Neural crest cell (in vitro differentiated cells): ENCODE measurements at regions not wholly inside any gene's neighbourhood (a gene's known extent, or its start where the extent isn't known, plus 50 kb on each side); places are given as distances from the start of the nearest gene placed in this dataset.

Source experiments
- DNase-seq: peaks from one replicate; pipeline ENCODE4 v3.0.0; 2021; ENCODE audit warnings: low read depth, mixed read lengths, low spot score
- H3K27ac Mint-ChIP-seq: one replicate; pipeline ENCODE4 v1.8.0; 2021; ENCODE audit warnings: mild to moderate bottlenecking, mixed read lengths; ENCODE audit not compliant: unreplicated experiment
- H3K27me3 Mint-ChIP-seq: 2 replicates; pipeline ENCODE4 v1.8.0; 2021; ENCODE audit warnings: low read depth, mild to moderate bottlenecking, mixed read lengths
- H3K36me3 Mint-ChIP-seq: 2 replicates; pipeline ENCODE4 v1.8.0; 2021; ENCODE audit warnings: low read depth, mild to moderate bottlenecking, mixed read lengths
- H3K4me1 Mint-ChIP-seq: 2 replicates; pipeline ENCODE4 v1.8.0; 2021; ENCODE audit warnings: mixed read lengths
- H3K4me3 Mint-ChIP-seq: one replicate; pipeline ENCODE4 v1.8.0; 2021; ENCODE audit warnings: mild to moderate bottlenecking, mixed read lengths
- H3K9me3 Mint-ChIP-seq: 2 replicates; pipeline ENCODE4 v1.8.0; 2021; ENCODE audit warnings: mixed read lengths
- TF ChIP-seq, protein P1 (sequence below): fragments of 200-600 bp; sonication (generic); conservative IDR thresholded peaks from 2 replicates; pipeline ENCODE4 v1.5.0; 2021; ENCODE audit warnings: antibody characterized with exemption, mild to moderate bottlenecking

DNA sequence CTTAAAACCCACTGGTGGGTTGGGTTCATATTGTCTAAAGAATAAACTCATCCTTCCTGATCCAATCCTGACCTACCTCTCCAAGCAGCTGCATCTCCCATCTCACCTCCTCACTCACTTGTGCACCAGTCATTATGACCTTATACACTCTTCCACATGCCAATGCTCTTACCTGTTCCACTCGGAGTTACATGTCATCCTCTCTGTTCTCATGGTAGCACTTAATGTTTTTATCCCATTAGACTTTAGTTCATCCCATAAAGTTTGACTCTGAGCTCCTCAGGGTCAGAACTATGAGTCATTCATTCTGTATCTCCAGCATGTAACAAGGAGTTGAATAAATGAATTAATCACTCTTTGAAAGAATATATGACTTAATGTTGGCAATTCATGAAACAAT is 330.2 kb downstream of the KLF12 start:
- Mint-ChIP-seq H3K9me3 (no peaks in the 10 kb centered on the region), H3K36me3 (peaks cover 9% of the 10 kb centered on the region), H3K4me3 (no peak overlapping the region), H3K27me3 (no peaks in the 10 kb centered on the region), H3K27ac (no peak overlapping the region), H3K4me1 (peaks cover 3% of the 10 kb centered on the region)
- no peak for DNase-seq
- TF ChIP-seq, protein P1, sequence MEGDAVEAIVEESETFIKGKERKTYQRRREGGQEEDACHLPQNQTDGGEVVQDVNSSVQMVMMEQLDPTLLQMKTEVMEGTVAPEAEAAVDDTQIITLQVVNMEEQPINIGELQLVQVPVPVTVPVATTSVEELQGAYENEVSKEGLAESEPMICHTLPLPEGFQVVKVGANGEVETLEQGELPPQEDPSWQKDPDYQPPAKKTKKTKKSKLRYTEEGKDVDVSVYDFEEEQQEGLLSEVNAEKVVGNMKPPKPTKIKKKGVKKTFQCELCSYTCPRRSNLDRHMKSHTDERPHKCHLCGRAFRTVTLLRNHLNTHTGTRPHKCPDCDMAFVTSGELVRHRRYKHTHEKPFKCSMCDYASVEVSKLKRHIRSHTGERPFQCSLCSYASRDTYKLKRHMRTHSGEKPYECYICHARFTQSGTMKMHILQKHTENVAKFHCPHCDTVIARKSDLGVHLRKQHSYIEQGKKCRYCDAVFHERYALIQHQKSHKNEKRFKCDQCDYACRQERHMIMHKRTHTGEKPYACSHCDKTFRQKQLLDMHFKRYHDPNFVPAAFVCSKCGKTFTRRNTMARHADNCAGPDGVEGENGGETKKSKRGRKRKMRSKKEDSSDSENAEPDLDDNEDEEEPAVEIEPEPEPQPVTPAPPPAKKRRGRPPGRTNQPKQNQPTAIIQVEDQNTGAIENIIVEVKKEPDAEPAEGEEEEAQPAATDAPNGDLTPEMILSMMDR = no peak

DNA sequence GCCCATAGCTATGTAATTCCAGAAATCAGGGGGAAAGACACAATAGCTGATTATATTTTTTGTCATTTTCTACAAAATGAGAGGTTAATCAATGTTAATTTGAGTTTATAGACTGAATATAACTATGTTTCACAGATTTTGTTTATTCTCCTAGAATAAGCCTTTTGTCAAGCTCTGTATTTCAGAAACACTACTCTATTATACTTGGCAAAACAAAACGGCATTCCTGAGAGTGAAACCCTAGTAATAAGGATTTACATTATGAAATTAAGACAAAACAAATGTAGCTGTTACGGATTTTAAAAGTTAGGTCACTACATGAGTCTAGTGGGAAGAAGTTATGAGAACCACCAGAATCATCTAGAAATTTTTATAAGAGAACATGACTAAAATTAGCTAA is 334.2 kb downstream of the KLF12 start:
- H3K36me3 Mint-ChIP-seq = peaks cover 18% of the 10 kb centered on the region
- H3K4me1 Mint-ChIP-seq = peaks cover 8% of the 10 kb centered on the region
- H3K9me3 Mint-ChIP-seq = peaks cover 3% of the 10 kb centered on the region
- TF ChIP-seq, protein P1 = no peak
- H3K27ac Mint-ChIP-seq = no peak overlapping the region
- H3K4me3 Mint-ChIP-seq = no peak overlapping the region
- H3K27me3 Mint-ChIP-seq = no peaks in the 10 kb centered on the region
- no peak for DNase-seq

DNA sequence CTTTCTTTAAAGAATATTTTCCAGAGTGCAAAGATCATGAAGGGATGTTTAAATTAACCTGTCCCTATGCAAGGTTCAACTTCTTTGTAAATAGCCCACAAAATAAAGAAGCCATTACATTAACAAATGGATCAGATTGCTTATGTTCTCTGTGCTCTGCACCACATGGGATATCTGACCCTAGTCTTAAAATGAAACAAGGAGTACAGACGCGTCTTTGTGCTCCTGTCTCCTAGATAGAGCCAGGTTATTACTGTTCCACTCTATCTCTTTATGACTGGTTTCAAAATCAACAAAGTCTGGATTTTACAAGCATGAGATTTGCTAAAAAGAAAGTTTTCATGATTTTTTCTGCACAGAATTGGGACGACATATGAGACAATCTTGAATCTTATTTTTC is 339.4 kb downstream of the KLF12 start:
- TF ChIP-seq, protein P1 = no peak
- Mint-ChIP-seq H3K4me1 (peaks cover 11% of the 10 kb centered on the region), H3K27ac (no peak overlapping the region), H3K4me3 (no peak overlapping the region), H3K9me3 (peaks cover 3% of the 10 kb centered on the region), H3K36me3 (peaks cover 22% of the 10 kb centered on the region), H3K27me3 (no peaks in the 10 kb centered on the region)
- DNase-seq = no peak

DNA sequence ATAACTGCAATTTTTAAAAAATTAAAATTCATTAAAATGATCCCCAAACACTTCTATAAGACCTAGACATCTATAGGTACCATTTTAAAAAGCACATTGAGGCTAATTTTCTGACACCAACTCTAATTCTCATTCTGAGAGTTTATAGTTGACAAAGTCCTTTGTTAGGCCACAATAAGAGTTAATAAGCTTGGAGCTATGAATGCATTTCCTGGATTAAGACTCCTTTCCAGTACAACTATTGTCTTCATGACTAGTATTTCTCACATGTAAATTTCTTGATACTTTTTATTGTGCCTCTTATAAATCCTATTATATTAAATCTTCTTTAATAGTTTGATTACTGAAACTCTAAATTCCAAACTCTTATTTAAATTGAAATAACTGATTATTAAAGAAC is 340.8 kb downstream of the KLF12 start:
- Mint-ChIP-seq H3K9me3 (peaks cover 3% of the 10 kb centered on the region), H3K36me3 (peaks cover 15% of the 10 kb centered on the region)

DNA sequence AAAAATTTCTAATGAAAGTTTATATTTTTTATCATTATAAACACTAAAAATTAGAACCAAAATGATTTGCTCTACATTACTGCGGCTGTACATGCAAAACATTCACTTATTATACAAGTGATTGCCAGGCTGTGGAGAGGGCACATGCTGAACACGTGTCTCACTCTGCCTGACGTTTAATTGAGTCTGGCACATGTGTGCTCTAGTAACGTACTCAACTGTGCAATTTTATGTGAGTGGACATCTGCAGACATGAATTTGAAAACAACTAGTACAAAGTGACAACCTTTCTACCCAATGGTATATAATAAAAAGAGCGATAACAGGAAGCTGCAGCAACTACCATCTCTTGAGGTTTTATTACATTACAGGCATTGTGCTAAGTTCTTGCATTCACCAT is 341.4 kb downstream of the KLF12 start:
- DNase-seq = no peak
- Mint-ChIP-seq H3K27ac (no peak overlapping the region), H3K27me3 (no peaks in the 10 kb centered on the region), H3K36me3 (peaks cover 15% of the 10 kb centered on the region), H3K9me3 (no peaks in the 10 kb centered on the region), H3K4me3 (no peak overlapping the region), H3K4me1 (peaks cover 11% of the 10 kb centered on the region)
- TF ChIP-seq, protein P1 = no peak

More for the DNA sequence above, 340.8 kb downstream of the KLF12 start:
- Mint-ChIP-seq H3K4me3 (no peak overlapping the region), H3K27me3 (no peaks in the 10 kb centered on the region), H3K27ac (no peak overlapping the region), H3K4me1 (peaks cover 11% of the 10 kb centered on the region)
- TF ChIP-seq, protein P1 = no peak
- no peak for DNase-seq
